HG02840 (cell line): ENCODE measurements at regions not wholly inside any gene's neighbourhood (a gene's known extent, or its start where the extent isn't known, plus 50 kb on each side); places are given as distances from the start of the nearest gene placed in this dataset.

ENCODE experiments used
- ATAC-seq: cut with Tn5 transposase; IDR thresholded peaks from one replicate; pipeline ENCODE4 v1.9.1; 2021; ENCODE audit warnings: mild to moderate bottlenecking, moderate library complexity, moderate number of reproducible peaks; ENCODE audit not compliant: unreplicated experiment, low FRiP score

- no peak for ATAC-seq
Measured at GRCh38 chr3:147737376-147737775, 328.2 kb downstream of the ZIC1 start.

- ATAC-seq: no peak
Measured at GRCh38 chr3:147740928-147741327, 331.8 kb downstream of the ZIC1 start.

GRCh38 chr3:147744967-147745366 lies 335.8 kb downstream of the ZIC1 start:
- no peak for ATAC-seq

GRCh38 chr3:147755310-147755709 lies 346.1 kb downstream of the ZIC1 start:
- ATAC-seq: no peak

GRCh38 chr3:147756476-147756875 lies 347.3 kb downstream of the ZIC1 start:
- no peak for ATAC-seq

- no peak for ATAC-seq
Measured at GRCh38 chr3:147757866-147758265, 348.7 kb downstream of the ZIC1 start.

GRCh38 chr3:147758771-147759170 lies 349.6 kb downstream of the ZIC1 start:
- ATAC-seq: no peak

- ATAC-seq: no peak
Measured at GRCh38 chr3:147760085-147760484, 350.9 kb downstream of the ZIC1 start.

- no peak for ATAC-seq
Measured at GRCh38 chr3:147760941-147761340, 351.8 kb downstream of the ZIC1 start.

- ATAC-seq: no peak
Measured at GRCh38 chr3:147773116-147773630, 364.0 kb downstream of the ZIC1 start.

GRCh38 chr3:147775411-147775810 lies 366.2 kb downstream of the ZIC1 start:
- ATAC-seq: no peak

GRCh38 chr3:147775816-147776530 lies 366.8 kb downstream of the ZIC1 start:
- ATAC-seq: no peak

GRCh38 chr3:147793841-147794240 lies 384.7 kb downstream of the ZIC1 start:
- ATAC-seq: no peak

- ATAC-seq: no peak
Measured at GRCh38 chr3:147794596-147794995, 385.4 kb downstream of the ZIC1 start.

- ATAC-seq: no peak
Measured at GRCh38 chr3:147795418-147795817, 386.3 kb downstream of the ZIC1 start.

GRCh38 chr3:147797095-147797494 lies 387.9 kb downstream of the ZIC1 start:
- no peak for ATAC-seq

GRCh38 chr3:147799601-147800000 lies 390.4 kb downstream of the ZIC1 start:
- no peak for ATAC-seq

- ATAC-seq: no peak
Measured at GRCh38 chr3:147807776-147808175, 398.6 kb downstream of the ZIC1 start.

- no peak for ATAC-seq
Measured at GRCh38 chr3:147809206-147809605, 400.0 kb downstream of the ZIC1 start.

GRCh38 chr3:147812186-147812911 lies 403.2 kb downstream of the ZIC1 start:
- ATAC-seq: no peak

- no peak for ATAC-seq
Measured at GRCh38 chr3:147813256-147813655, 404.1 kb downstream of the ZIC1 start.

GRCh38 chr3:147816752-147817151 lies 407.6 kb downstream of the ZIC1 start:
- no peak for ATAC-seq
